ENCODE measurements at regions not wholly inside any gene's neighbourhood (a gene's known extent, or its start where the extent isn't known, plus 50 kb on each side); places are given as distances from the start of the nearest gene placed in this dataset.

GRCh38 chr17:13204607-13205237, 186.9 kb upstream of the ELAC2 start:
- Histone ChIP-seq H3K27ac (ENCODE audit: low read depth, low read length) (no peak overlapping the region), H3K9ac (ENCODE audit: low read length in 5 of 5) (no peak overlapping the region), H3K4me1 (ENCODE audit: control insufficient read depth in 5 of 5, insufficient read depth in 5 of 5, low read length in 5 of 5) (no peaks in the 10 kb centered on the region), H3K9me3 (ENCODE audit: control insufficient read depth in 5 of 5, low read length in 5 of 5) (peaks cover 0 to 3% (median 0%) of the 10 kb centered on the region in 5 donors), H3K36me3 (ENCODE audit: control insufficient read depth in 5 of 5, insufficient read depth in 5 of 5, low read length in 5 of 5) (no peaks in the 10 kb centered on the region), H3K4me3 (ENCODE audit: low read depth in 1 of 5, low read length in 5 of 5) (no peak overlapping the region), H3K27me3 (ENCODE audit: control insufficient read depth in 5 of 5, insufficient read depth in 4 of 5, low read length in 5 of 5) (no peaks in the 10 kb centered on the region)

- Histone ChIP-seq H3K4me1 (ENCODE audit: control insufficient read depth in 5 of 5, insufficient read depth in 5 of 5, low read length in 5 of 5) (no peaks in the 10 kb centered on the region), H3K9ac (ENCODE audit: low read length in 5 of 5) (no peak overlapping the region), H3K36me3 (ENCODE audit: control insufficient read depth in 5 of 5, insufficient read depth in 5 of 5, low read length in 5 of 5) (no peaks in the 10 kb centered on the region), H3K4me3 (ENCODE audit: low read depth in 1 of 5, low read length in 5 of 5) (no peak overlapping the region), H3K9me3 (ENCODE audit: control insufficient read depth in 5 of 5, low read length in 5 of 5) (no peaks in the 10 kb centered on the region), H3K27ac (ENCODE audit: low read depth, low read length) (no peak overlapping the region), H3K27me3 (ENCODE audit: control insufficient read depth in 5 of 5, insufficient read depth in 4 of 5, low read length in 5 of 5) (no peaks in the 10 kb centered on the region)
Observed at GRCh38 chr17:13202835-13203234, 185.0 kb upstream of the ELAC2 start.

- H3K4me3 ChIP-seq (ENCODE audit: low read depth in 1 of 5, low read length in 5 of 5): no peak overlapping the region
- no peak overlapping the region for H3K9ac ChIP-seq (ENCODE audit: low read length in 5 of 5)
- H3K27ac ChIP-seq (ENCODE audit: low read depth, low read length): no peak overlapping the region
- no peaks in the 10 kb centered on the region for H3K27me3 ChIP-seq (ENCODE audit: control insufficient read depth in 5 of 5, insufficient read depth in 4 of 5, low read length in 5 of 5)
- no peaks in the 10 kb centered on the region for H3K9me3 ChIP-seq (ENCODE audit: control insufficient read depth in 5 of 5, low read length in 5 of 5)
- no peaks in the 10 kb centered on the region for H3K4me1 ChIP-seq (ENCODE audit: control insufficient read depth in 5 of 5, insufficient read depth in 5 of 5, low read length in 5 of 5)
- no peaks in the 10 kb centered on the region for H3K36me3 ChIP-seq (ENCODE audit: control insufficient read depth in 5 of 5, insufficient read depth in 5 of 5, low read length in 5 of 5)
Observed at GRCh38 chr17:13200671-13201070, 182.8 kb upstream of the ELAC2 start.

GRCh38 chr17:13199425-13199824, 181.6 kb upstream of the ELAC2 start:
- Histone ChIP-seq H3K27ac (ENCODE audit: low read depth, low read length) (no peak overlapping the region), H3K27me3 (ENCODE audit: control insufficient read depth in 5 of 5, insufficient read depth in 4 of 5, low read length in 5 of 5) (no peaks in the 10 kb centered on the region), H3K36me3 (ENCODE audit: control insufficient read depth in 5 of 5, insufficient read depth in 5 of 5, low read length in 5 of 5) (no peaks in the 10 kb centered on the region)

GRCh38 chr17:13197586-13197985, 179.8 kb upstream of the ELAC2 start:
- H3K36me3 ChIP-seq (ENCODE audit: control insufficient read depth in 5 of 5, insufficient read depth in 5 of 5, low read length in 5 of 5): no peaks in the 10 kb centered on the region
- no peaks in the 10 kb centered on the region for H3K4me1 ChIP-seq (ENCODE audit: control insufficient read depth in 5 of 5, insufficient read depth in 5 of 5, low read length in 5 of 5)
- peaks cover 0 to 3% (median 0%) of the 10 kb centered on the region in 5 donors for H3K27me3 ChIP-seq (ENCODE audit: control insufficient read depth in 5 of 5, insufficient read depth in 4 of 5, low read length in 5 of 5)
- no peak overlapping the region for H3K4me3 ChIP-seq (ENCODE audit: low read depth in 1 of 5, low read length in 5 of 5)
- no peaks in the 10 kb centered on the region for H3K9me3 ChIP-seq (ENCODE audit: control insufficient read depth in 5 of 5, low read length in 5 of 5)
- H3K27ac ChIP-seq (ENCODE audit: low read depth, low read length): no peak overlapping the region
- H3K9ac ChIP-seq (ENCODE audit: low read length in 5 of 5): no peak overlapping the region

More at GRCh38 chr17:13199425-13199824, 181.6 kb upstream of the ELAC2 start:
- Histone ChIP-seq H3K4me1 (ENCODE audit: control insufficient read depth in 5 of 5, insufficient read depth in 5 of 5, low read length in 5 of 5) (no peaks in the 10 kb centered on the region), H3K9ac (ENCODE audit: low read length in 5 of 5) (no peak overlapping the region), H3K4me3 (ENCODE audit: low read depth in 1 of 5, low read length in 5 of 5) (no peak overlapping the region), H3K9me3 (ENCODE audit: control insufficient read depth in 5 of 5, low read length in 5 of 5) (no peaks in the 10 kb centered on the region)

- H3K36me3 ChIP-seq (ENCODE audit: control insufficient read depth in 5 of 5, insufficient read depth in 5 of 5, low read length in 5 of 5): no peaks in the 10 kb centered on the region
- peaks cover 0 to 3% (median 0%) of the 10 kb centered on the region in 5 donors for H3K27me3 ChIP-seq (ENCODE audit: control insufficient read depth in 5 of 5, insufficient read depth in 4 of 5, low read length in 5 of 5)
- H3K9me3 ChIP-seq (ENCODE audit: control insufficient read depth in 5 of 5, low read length in 5 of 5): no peaks in the 10 kb centered on the region
- H3K9ac ChIP-seq (ENCODE audit: low read length in 5 of 5): no peak overlapping the region
- H3K27ac ChIP-seq (ENCODE audit: low read depth, low read length): no peak overlapping the region
- no peak overlapping the region for H3K4me3 ChIP-seq (ENCODE audit: low read depth in 1 of 5, low read length in 5 of 5)
- H3K4me1 ChIP-seq (ENCODE audit: control insufficient read depth in 5 of 5, insufficient read depth in 5 of 5, low read length in 5 of 5): no peaks in the 10 kb centered on the region
Observed at GRCh38 chr17:13194887-13195286, 177.1 kb upstream of the ELAC2 start.

- Histone ChIP-seq H3K4me1 (ENCODE audit: control insufficient read depth in 5 of 5, insufficient read depth in 5 of 5, low read length in 5 of 5) (no peaks in the 10 kb centered on the region), H3K27me3 (ENCODE audit: control insufficient read depth in 5 of 5, insufficient read depth in 4 of 5, low read length in 5 of 5) (no peaks in the 10 kb centered on the region), H3K9ac (ENCODE audit: low read length in 5 of 5) (no peak overlapping the region), H3K36me3 (ENCODE audit: control insufficient read depth in 5 of 5, insufficient read depth in 5 of 5, low read length in 5 of 5) (no peaks in the 10 kb centered on the region), H3K4me3 (ENCODE audit: low read depth in 1 of 5, low read length in 5 of 5) (no peak overlapping the region), H3K9me3 (ENCODE audit: control insufficient read depth in 5 of 5, low read length in 5 of 5) (peaks cover 0 to 12% (median 4%) of the 10 kb centered on the region in 5 donors), H3K27ac (ENCODE audit: low read depth, low read length) (no peak overlapping the region)
Observed at GRCh38 chr17:13182854-13183253, 165.0 kb upstream of the ELAC2 start.

GRCh38 chr17:13182450-13182849, 164.6 kb upstream of the ELAC2 start:
- Histone ChIP-seq H3K4me1 (ENCODE audit: control insufficient read depth in 5 of 5, insufficient read depth in 5 of 5, low read length in 5 of 5) (no peaks in the 10 kb centered on the region), H3K27ac (ENCODE audit: low read depth, low read length) (no peak overlapping the region), H3K9ac (ENCODE audit: low read length in 5 of 5) (no peak overlapping the region), H3K27me3 (ENCODE audit: control insufficient read depth in 5 of 5, insufficient read depth in 4 of 5, low read length in 5 of 5) (no peaks in the 10 kb centered on the region), H3K4me3 (ENCODE audit: low read depth in 1 of 5, low read length in 5 of 5) (no peak overlapping the region), H3K9me3 (ENCODE audit: control insufficient read depth in 5 of 5, low read length in 5 of 5) (peaks cover 0 to 12% (median 4%) of the 10 kb centered on the region in 5 donors), H3K36me3 (ENCODE audit: control insufficient read depth in 5 of 5, insufficient read depth in 5 of 5, low read length in 5 of 5) (no peaks in the 10 kb centered on the region)

- H3K27ac ChIP-seq (ENCODE audit: low read depth, low read length): no peak overlapping the region
- H3K36me3 ChIP-seq (ENCODE audit: control insufficient read depth in 5 of 5, insufficient read depth in 5 of 5, low read length in 5 of 5): no peaks in the 10 kb centered on the region
- peaks cover 0 to 12% (median 4%) of the 10 kb centered on the region in 5 donors for H3K9me3 ChIP-seq (ENCODE audit: control insufficient read depth in 5 of 5, low read length in 5 of 5)
- H3K4me3 ChIP-seq (ENCODE audit: low read depth in 1 of 5, low read length in 5 of 5): no peak overlapping the region
- H3K4me1 ChIP-seq (ENCODE audit: control insufficient read depth in 5 of 5, insufficient read depth in 5 of 5, low read length in 5 of 5): no peaks in the 10 kb centered on the region
- H3K9ac ChIP-seq (ENCODE audit: low read length in 5 of 5): no peak overlapping the region
- H3K27me3 ChIP-seq (ENCODE audit: control insufficient read depth in 5 of 5, insufficient read depth in 4 of 5, low read length in 5 of 5): no peaks in the 10 kb centered on the region
Observed at GRCh38 chr17:13181683-13182082, 163.9 kb upstream of the ELAC2 start.

- H3K9ac ChIP-seq (ENCODE audit: low read length in 5 of 5): no peak overlapping the region
Observed at GRCh38 chr17:13176436-13176835, 158.6 kb upstream of the ELAC2 start.

More at GRCh38 chr17:13176436-13176835, 158.6 kb upstream of the ELAC2 start:
- Histone ChIP-seq H3K4me1 (ENCODE audit: control insufficient read depth in 5 of 5, insufficient read depth in 5 of 5, low read length in 5 of 5) (no peaks in the 10 kb centered on the region), H3K27ac (ENCODE audit: low read depth, low read length) (no peak overlapping the region), H3K36me3 (ENCODE audit: control insufficient read depth in 5 of 5, insufficient read depth in 5 of 5, low read length in 5 of 5) (no peaks in the 10 kb centered on the region), H3K4me3 (ENCODE audit: low read depth in 1 of 5, low read length in 5 of 5) (no peak overlapping the region), H3K9me3 (ENCODE audit: control insufficient read depth in 5 of 5, low read length in 5 of 5) (peaks cover 16 to 30% (median 21%) of the 10 kb centered on the region in 5 donors), H3K27me3 (ENCODE audit: control insufficient read depth in 5 of 5, insufficient read depth in 4 of 5, low read length in 5 of 5) (no peaks in the 10 kb centered on the region)

Measured in subcutaneous abdominal adipose tissue (tissue), 5 donors.